ENCODE measurements at regions not wholly inside any gene's neighbourhood (a gene's known extent, or its start where the extent isn't known, plus 50 kb on each side); places are given as distances from the start of the nearest gene placed in this dataset.

DNA sequence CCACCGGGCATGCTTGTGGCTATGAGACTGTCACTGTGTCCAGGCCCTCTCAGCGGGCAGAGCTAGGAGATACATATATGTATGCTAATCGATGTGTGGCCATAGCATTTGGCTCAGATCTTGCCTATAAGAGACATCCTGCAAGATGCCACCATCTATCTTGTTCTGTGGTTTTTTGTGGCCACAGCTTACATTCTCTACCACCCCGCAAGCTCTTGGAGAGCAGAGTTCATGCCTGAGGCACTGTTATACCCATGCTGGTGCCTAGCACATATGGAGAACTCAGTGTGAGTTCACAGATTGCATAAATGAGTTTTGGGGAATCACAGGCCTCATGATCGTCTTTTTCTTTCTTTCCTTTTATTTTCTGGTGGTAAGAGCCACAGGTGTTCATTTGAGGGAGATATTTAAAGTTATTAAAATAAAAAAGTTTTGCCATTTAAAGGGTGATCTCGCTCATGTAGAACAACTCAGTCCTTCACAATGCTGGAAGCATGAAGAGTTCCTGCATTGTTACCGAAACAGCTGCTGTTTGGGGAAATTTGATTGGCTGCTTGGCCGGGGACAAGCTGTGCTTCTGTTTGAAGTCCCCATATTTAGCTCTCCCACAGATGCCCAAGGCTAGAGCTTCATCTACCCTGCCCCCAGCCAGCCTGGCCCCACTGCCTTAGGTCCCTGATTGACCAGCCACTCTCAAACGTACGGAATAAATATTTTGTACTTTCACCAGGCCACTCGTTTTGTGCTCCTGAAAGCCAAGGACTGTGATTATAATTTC is 169.2 kb upstream of the MAP1B start:
- Mint-ChIP-seq H3K9me3 (peaks cover 0 to 3% (median 0%) of the 10 kb centered on the region in 6 donors), H3K27me3 (ENCODE audit: low read depth in 3 of 3) (peaks cover 1 to 8% (median 1%) of the 10 kb centered on the region in 3 donors), H3K36me3 (no peaks in the 10 kb centered on the region), H3K27ac (no peak overlapping the region), H3K4me3 (no peak overlapping the region), H3K4me1 (no peaks in the 10 kb centered on the region)
- DNase-seq, result no peak

DNA sequence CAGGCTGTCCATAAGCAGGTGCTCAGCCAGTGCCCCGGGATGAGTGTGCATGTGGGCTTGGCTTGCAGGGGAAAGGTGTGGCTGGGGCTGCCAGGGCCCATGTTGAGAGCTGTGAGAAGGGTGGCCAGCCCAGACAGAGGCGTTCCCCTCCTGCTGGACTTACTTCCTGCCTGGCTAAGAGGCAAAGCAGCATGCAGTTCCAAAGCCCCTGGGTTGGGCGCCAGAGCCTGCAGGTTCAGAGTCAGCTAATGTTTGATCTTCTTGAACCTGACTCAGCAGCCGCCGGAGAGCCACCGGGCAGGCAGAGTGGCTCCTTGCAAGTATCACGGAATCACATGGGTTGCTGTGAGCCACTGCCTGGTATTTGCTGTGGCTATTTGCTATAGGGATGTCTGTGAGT is 168.4 kb upstream of the MAP1B start:
- no peak for DNase-seq
- Mint-ChIP-seq H3K27me3 (ENCODE audit: low read depth in 3 of 3) (peaks cover 1 to 5% (median 1%) of the 10 kb centered on the region in 3 donors), H3K4me1 (no peaks in the 10 kb centered on the region), H3K4me3 (no peak overlapping the region), H3K27ac (no peak overlapping the region), H3K9me3 (peaks cover 0 to 5% (median 0%) of the 10 kb centered on the region in 6 donors), H3K36me3 (no peaks in the 10 kb centered on the region)

- Mint-ChIP-seq H3K36me3 (no peaks in the 10 kb centered on the region), H3K4me1 (no peaks in the 10 kb centered on the region), H3K27me3 (ENCODE audit: low read depth in 3 of 3) (peaks cover 1 to 5% (median 1%) of the 10 kb centered on the region in 3 donors), H3K9me3 (peaks cover 0 to 5% (median 0%) of the 10 kb centered on the region in 6 donors), H3K27ac (no peak overlapping the region), H3K4me3 (no peak overlapping the region)
- no peak for DNase-seq
Observed at GRCh38 chr5:71939452-71940230, 167.6 kb upstream of the MAP1B start.

DNA sequence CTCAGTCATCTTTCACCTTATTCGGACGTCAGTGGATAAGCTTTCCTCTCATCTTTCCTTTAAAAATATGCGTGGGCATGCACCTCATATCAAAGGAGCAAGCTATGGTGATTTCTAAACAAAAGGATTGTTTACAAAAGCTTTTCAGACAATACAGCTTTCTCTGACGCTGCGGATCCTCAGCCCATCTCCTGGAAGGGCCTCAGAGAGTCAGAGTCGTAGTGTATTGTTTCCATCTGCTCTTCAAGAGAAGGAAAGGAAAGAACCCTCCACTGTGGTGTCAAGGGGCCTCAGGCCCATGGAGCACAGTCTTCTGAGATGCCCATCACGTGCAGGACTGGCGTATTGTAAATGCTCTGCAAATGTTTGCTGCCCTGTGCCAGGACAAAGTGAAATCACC is 163.4 kb upstream of the MAP1B start:
- Mint-ChIP-seq H3K27me3 (ENCODE audit: low read depth in 3 of 3) (peaks cover 0 to 10% (median 3%) of the 10 kb centered on the region in 3 donors), H3K36me3 (no peaks in the 10 kb centered on the region), H3K4me3 (no peak overlapping the region), H3K9me3 (peaks cover 0 to 5% (median 0%) of the 10 kb centered on the region in 6 donors), H3K4me1 (no peaks in the 10 kb centered on the region), H3K27ac (no peak overlapping the region)
- DNase-seq, result no peak

DNA sequence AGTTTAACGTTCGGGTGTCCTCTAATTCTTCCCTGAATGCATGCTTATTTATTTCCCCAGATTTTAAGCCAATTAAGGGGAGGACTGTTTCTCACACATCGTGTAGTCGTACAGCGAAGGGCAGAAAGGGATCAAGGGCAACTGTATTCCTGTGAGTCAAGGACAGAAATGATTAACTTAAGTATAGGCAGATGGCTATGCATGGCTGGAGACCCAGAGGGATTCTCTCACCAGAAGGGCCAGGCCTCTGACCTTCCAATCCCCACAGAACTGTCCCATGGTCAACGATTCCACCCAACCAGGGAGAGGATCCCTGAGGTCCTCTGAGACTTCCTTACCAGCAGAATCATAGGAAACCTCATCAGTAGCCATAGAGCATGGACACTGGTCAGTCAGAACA is 161.8 kb upstream of the MAP1B start:
- no peak for DNase-seq
- Mint-ChIP-seq H3K27me3 (ENCODE audit: low read depth in 3 of 3) (peaks cover 0 to 8% (median 3%) of the 10 kb centered on the region in 3 donors), H3K4me1 (no peaks in the 10 kb centered on the region), H3K27ac (no peak overlapping the region), H3K9me3 (peaks cover 0 to 8% (median 2%) of the 10 kb centered on the region in 6 donors), H3K36me3 (no peaks in the 10 kb centered on the region), H3K4me3 (no peak overlapping the region)

DNA sequence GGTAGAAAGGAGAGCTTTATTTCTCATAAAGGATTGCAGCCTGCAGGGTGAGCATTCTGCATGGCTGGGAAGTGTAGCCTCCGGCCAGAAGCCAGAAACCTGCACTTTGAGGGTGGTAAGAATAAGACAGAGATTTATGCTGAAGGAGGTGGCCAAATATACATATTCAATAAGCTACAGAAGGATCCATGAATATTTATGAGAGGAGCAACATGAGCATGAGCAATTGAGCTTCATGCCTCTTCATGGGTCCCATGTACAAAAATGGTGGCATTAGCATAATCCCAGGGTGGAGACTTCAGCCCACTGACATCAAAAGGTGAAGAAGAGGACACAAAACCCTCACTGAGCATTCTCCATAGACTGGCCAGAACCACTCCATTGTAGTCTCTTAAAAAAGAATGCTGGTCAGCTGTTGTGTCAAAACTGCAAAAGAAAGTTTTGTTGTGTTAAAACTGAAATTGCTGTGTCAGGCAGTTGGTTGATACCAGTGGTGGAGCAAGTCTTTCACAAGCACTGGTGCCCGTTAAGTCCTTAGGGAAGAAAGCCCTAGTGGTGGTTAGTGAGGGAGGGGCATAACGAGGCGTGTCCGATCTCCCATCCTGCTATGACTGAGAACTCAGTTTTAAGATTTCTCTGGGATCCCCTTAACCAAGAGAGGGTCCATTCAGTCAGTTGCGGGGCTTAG is 160.8 kb upstream of the MAP1B start:
- no peak overlapping the region for H3K4me3 Mint-ChIP-seq
- no peaks in the 10 kb centered on the region for H3K36me3 Mint-ChIP-seq
- DNase-seq, result no peak
- H3K9me3 Mint-ChIP-seq, result peaks cover 0 to 8% (median 2%) of the 10 kb centered on the region in 6 donors
- H3K4me1 Mint-ChIP-seq, result no peaks in the 10 kb centered on the region
- H3K27ac Mint-ChIP-seq, result no peak overlapping the region
- peaks cover under 1 to 9% (median 3%) of the 10 kb centered on the region in 3 donors for H3K27me3 Mint-ChIP-seq (ENCODE audit: low read depth in 3 of 3)

DNA sequence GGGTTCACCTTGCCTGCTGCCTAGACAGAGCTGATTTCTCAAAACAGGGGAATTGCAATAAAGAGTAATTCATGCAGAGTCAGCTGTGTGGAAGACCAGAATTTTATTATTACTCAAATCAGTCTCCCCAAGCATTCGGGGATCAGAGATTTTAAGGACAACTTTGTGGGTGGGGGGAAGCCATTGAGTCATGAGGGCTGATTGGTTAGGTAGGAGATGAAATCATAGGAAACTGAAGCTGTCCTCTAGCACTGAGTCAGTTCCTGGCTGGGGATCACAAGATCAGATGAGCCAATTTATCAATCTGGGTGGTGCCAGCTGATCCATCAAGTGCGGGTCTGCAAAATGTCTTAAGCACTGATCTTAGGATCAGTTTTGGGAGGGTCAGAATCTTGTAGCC is 159.1 kb upstream of the MAP1B start:
- peaks cover 2 to 13% (median 3%) of the 10 kb centered on the region in 3 donors for H3K27me3 Mint-ChIP-seq (ENCODE audit: low read depth in 3 of 3)
- H3K4me1 Mint-ChIP-seq, result no peaks in the 10 kb centered on the region
- no peak for DNase-seq
- H3K27ac Mint-ChIP-seq, result no peak overlapping the region
- H3K9me3 Mint-ChIP-seq, result peaks cover 0 to 8% (median 3%) of the 10 kb centered on the region in 6 donors
- no peaks in the 10 kb centered on the region for H3K36me3 Mint-ChIP-seq
- H3K4me3 Mint-ChIP-seq, result no peak overlapping the region

DNA sequence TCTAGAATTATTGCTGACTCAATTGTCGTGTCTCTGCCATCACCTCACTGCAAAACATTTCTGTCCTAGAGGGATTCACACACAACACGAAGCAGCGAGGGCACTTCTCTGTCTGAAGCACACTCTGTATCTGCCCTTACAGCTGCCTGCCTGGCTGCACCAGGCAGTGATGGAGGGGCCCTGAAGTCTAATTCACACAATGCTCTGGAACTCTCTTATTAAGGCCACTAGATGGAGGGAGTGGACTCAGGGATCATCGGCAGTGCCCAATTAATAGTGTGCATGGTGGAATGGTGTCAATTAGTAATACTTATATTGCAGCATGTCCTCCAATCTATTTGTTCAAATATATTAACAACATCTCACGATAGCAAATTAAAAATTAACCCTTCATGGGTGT is 157.5 kb upstream of the MAP1B start:
- no peaks in the 10 kb centered on the region for H3K4me1 Mint-ChIP-seq
- no peaks in the 10 kb centered on the region for H3K36me3 Mint-ChIP-seq
- H3K27me3 Mint-ChIP-seq (ENCODE audit: low read depth in 3 of 3), result peaks cover 2 to 13% (median 4%) of the 10 kb centered on the region in 3 donors
- peaks cover 0 to 8% (median 2%) of the 10 kb centered on the region in 6 donors for H3K9me3 Mint-ChIP-seq
- H3K27ac Mint-ChIP-seq, result no peak overlapping the region
- no peak for DNase-seq
- no peak overlapping the region for H3K4me3 Mint-ChIP-seq

DNA sequence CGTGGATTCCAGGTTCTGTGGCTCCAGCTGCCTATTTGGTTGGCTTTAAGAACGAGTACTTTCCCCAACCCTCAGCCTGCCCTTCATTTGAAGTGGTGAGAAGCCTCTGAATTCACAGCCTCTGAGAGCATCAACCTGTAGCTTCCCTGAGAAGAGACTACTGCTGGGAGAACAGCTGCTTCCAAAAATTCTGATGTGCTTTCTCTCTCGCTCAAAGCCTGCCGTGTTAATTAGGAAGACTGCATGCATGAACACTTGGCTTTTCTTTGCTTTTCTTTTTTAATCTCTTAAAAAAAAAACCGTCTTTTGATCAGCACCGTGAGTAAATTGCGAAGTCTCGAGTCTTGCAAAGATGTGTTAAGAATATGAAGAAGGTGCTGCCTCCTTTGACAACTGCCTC is 153.4 kb upstream of the MAP1B start:
- no peak for DNase-seq
- Mint-ChIP-seq H3K27me3 (ENCODE audit: low read depth in 3 of 3) (peaks cover 0 to 6% (median 4%) of the 10 kb centered on the region in 3 donors), H3K4me1 (no peaks in the 10 kb centered on the region), H3K4me3 (no peak overlapping the region), H3K36me3 (no peaks in the 10 kb centered on the region), H3K9me3 (peaks cover 0 to 8% (median 2%) of the 10 kb centered on the region in 6 donors), H3K27ac (no peak overlapping the region)

GRCh38 chr5:71954329-71954728 is 152.9 kb upstream of the MAP1B start:
- Mint-ChIP-seq H3K4me1 (no peaks in the 10 kb centered on the region), H3K27ac (no peak overlapping the region), H3K36me3 (no peaks in the 10 kb centered on the region), H3K9me3 (peaks cover 0 to 4% (median 2%) of the 10 kb centered on the region in 6 donors), H3K4me3 (no peak overlapping the region), H3K27me3 (ENCODE audit: low read depth in 3 of 3) (peaks cover 0 to 6% (median 4%) of the 10 kb centered on the region in 3 donors)
- DNase-seq, result no peak

GRCh38 chr5:71955723-71956122 is 151.6 kb upstream of the MAP1B start:
- Mint-ChIP-seq H3K4me1 (no peaks in the 10 kb centered on the region), H3K27me3 (ENCODE audit: low read depth in 3 of 3) (peaks cover 0 to 6% (median 4%) of the 10 kb centered on the region in 3 donors), H3K9me3 (peaks cover 0 to 3% (median 0%) of the 10 kb centered on the region in 6 donors), H3K27ac (no peak overlapping the region), H3K4me3 (no peak overlapping the region), H3K36me3 (no peaks in the 10 kb centered on the region)
- no peak for DNase-seq

DNA sequence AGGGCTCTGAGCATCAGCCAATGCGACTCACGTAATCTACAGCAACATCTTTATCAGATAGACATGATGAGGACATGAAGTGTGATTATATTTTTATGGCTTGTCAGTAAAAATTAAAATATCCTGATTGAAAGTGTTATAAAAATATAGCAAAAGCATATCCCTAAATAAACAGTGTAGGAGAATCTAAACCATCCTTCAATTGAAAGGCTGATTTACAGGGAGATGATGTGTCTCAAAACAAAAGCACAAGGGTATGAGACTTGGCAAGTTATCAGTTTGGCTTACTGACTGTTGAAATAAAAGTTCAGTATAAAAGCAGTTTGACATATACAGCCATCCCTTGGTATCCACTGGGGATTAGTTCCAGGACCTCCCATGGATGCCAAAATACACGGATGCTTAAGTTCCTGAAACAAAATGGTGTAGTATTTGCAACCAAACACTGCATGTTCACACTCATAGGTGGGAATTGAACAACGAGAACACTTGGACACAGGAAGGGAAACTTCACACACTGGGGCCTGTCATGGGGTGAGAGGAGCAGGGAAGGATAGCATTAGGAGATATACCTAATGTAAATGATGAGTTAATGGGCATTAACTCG is 149.9 kb upstream of the MAP1B start:
- peaks cover 0 to 3% (median 1%) of the 10 kb centered on the region in 3 donors for H3K27me3 Mint-ChIP-seq (ENCODE audit: low read depth in 3 of 3)

DNA sequence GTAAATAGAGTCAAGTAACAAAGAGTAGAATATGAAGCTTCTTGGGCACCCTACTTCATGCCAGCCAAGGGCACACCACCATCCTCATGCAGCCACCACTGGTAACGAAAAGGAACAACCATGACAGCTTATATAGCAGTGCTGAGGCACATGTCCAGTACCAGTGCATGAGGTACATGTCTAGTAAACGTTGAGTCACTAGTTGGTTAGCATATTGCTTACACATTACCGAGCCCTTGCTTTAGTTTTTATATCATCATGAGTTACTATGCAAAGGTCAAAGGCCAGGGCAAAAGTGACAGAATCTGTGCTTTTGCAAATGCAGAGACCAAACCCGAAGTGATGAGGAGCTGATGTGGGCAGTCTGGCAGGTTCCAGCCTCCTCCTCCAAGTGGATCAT is 147.1 kb upstream of the MAP1B start:
- H3K4me1 Mint-ChIP-seq, result no peaks in the 10 kb centered on the region
- H3K27me3 Mint-ChIP-seq (ENCODE audit: low read depth in 3 of 3), result peaks cover 0 to 1% (median 0%) of the 10 kb centered on the region in 3 donors
- H3K9me3 Mint-ChIP-seq, result no peaks in the 10 kb centered on the region
- H3K27ac Mint-ChIP-seq, result no peak overlapping the region
- no peak overlapping the region for H3K4me3 Mint-ChIP-seq
- H3K36me3 Mint-ChIP-seq, result no peaks in the 10 kb centered on the region
- DNase-seq, result no peak

More for the DNA sequence above, 149.9 kb upstream of the MAP1B start:
- H3K4me3 Mint-ChIP-seq, result no peak overlapping the region
- DNase-seq, result no peak
- no peaks in the 10 kb centered on the region for H3K36me3 Mint-ChIP-seq
- no peak overlapping the region for H3K27ac Mint-ChIP-seq
- peaks cover 0 to 1% (median 0%) of the 10 kb centered on the region in 6 donors for H3K9me3 Mint-ChIP-seq
- H3K4me1 Mint-ChIP-seq, result no peaks in the 10 kb centered on the region
